Mesothelial cell of epicardium (in vitro differentiated cells): ENCODE measurements at regions not wholly inside any gene's neighbourhood (a gene's known extent, or its start where the extent isn't known, plus 50 kb on each side); places are given as distances from the start of the nearest gene placed in this dataset.
A peak's percentile ranks its signal among the peaks of the same experiment; 100 is the strongest.

Experiments used
- DNase-seq, 2 experiments: peaks; one replicate each; pipeline ENCODE4 v3.0.0; 2021; ENCODE audit warnings: low spot score in 2 of 2; ENCODE audit not compliant: unreplicated experiment in 2 of 2
- H3K27ac Mint-ChIP-seq: 2 replicates; pipeline ENCODE4 v1.8.0; 2021; ENCODE audit warnings: mixed read lengths
- H3K27me3 Mint-ChIP-seq: 2 replicates; pipeline ENCODE4 v1.8.0; 2021; ENCODE audit warnings: low read depth, mixed read lengths
- H3K36me3 Mint-ChIP-seq: 2 replicates; pipeline ENCODE4 v1.8.0; 2021; ENCODE audit warnings: mixed read lengths
- H3K4me1 Mint-ChIP-seq: 2 replicates; pipeline ENCODE4 v1.8.0; 2021; ENCODE audit warnings: mixed read lengths
- H3K4me3 Mint-ChIP-seq: 2 replicates; pipeline ENCODE4 v1.8.0; 2021; ENCODE audit warnings: mild to moderate bottlenecking, moderate library complexity, mixed read lengths
- H3K9me3 Mint-ChIP-seq: 2 replicates; pipeline ENCODE4 v1.8.0; 2021; ENCODE audit warnings: mixed read lengths
- CTCF ChIP-seq: fragments of 200-600 bp; sonication (generic); IDR thresholded peaks from one replicate; pipeline ENCODE4 v1.5.0; 2021; ENCODE audit warnings: antibody characterized with exemption; ENCODE audit not compliant: unreplicated experiment

GRCh38 chr2:106596844-106597243 lies 109.7 kb downstream of the CD8B2 start:
- no peak for DNase-seq
- peak; percentile 77 for TF ChIP-seq CTCF
- peaks cover 13% of the 10 kb centered on the region for H3K27me3 Mint-ChIP-seq
- no peaks in the 10 kb centered on the region for H3K4me1 Mint-ChIP-seq
- H3K4me3 Mint-ChIP-seq, result no peak overlapping the region
- peaks cover 8% of the 10 kb centered on the region for H3K9me3 Mint-ChIP-seq
- no peaks in the 10 kb centered on the region for H3K36me3 Mint-ChIP-seq
- H3K27ac Mint-ChIP-seq, result no peak overlapping the region

- no peak overlapping the region for H3K27ac Mint-ChIP-seq
- peaks cover 17% of the 10 kb centered on the region for H3K9me3 Mint-ChIP-seq
- no peaks in the 10 kb centered on the region for H3K4me1 Mint-ChIP-seq
- DNase-seq, result no peak
- no peak for TF ChIP-seq CTCF
- H3K4me3 Mint-ChIP-seq, result no peak overlapping the region
- peaks cover 5% of the 10 kb centered on the region for H3K27me3 Mint-ChIP-seq
- no peaks in the 10 kb centered on the region for H3K36me3 Mint-ChIP-seq
Observed at GRCh38 chr2:106599540-106599939, 112.4 kb downstream of the CD8B2 start.

- H3K36me3 Mint-ChIP-seq, result no peaks in the 10 kb centered on the region
- H3K4me3 Mint-ChIP-seq, result no peak overlapping the region
- no peak for TF ChIP-seq CTCF
- H3K27me3 Mint-ChIP-seq, result no peaks in the 10 kb centered on the region
- no peaks in the 10 kb centered on the region for H3K4me1 Mint-ChIP-seq
- no peak overlapping the region for H3K27ac Mint-ChIP-seq
- peaks cover 17% of the 10 kb centered on the region for H3K9me3 Mint-ChIP-seq
- DNase-seq, result no peak
Observed at GRCh38 chr2:106602042-106602441, 114.9 kb downstream of the CD8B2 start.

- H3K4me1 Mint-ChIP-seq, result no peaks in the 10 kb centered on the region
- H3K4me3 Mint-ChIP-seq, result no peak overlapping the region
- TF ChIP-seq CTCF, result no peak
- H3K36me3 Mint-ChIP-seq, result no peaks in the 10 kb centered on the region
- peaks cover 3% of the 10 kb centered on the region for H3K27me3 Mint-ChIP-seq
- peaks cover 9% of the 10 kb centered on the region for H3K9me3 Mint-ChIP-seq
- H3K27ac Mint-ChIP-seq, result no peak overlapping the region
- no peak for DNase-seq
Observed at GRCh38 chr2:106606652-106607051, 119.5 kb downstream of the CD8B2 start.

- no peaks in the 10 kb centered on the region for H3K4me1 Mint-ChIP-seq
- TF ChIP-seq CTCF, result no peak
- H3K9me3 Mint-ChIP-seq, result peaks cover 4% of the 10 kb centered on the region
- no peak overlapping the region for H3K4me3 Mint-ChIP-seq
- H3K27me3 Mint-ChIP-seq, result peaks cover 3% of the 10 kb centered on the region
- H3K27ac Mint-ChIP-seq, result no peak overlapping the region
- no peaks in the 10 kb centered on the region for H3K36me3 Mint-ChIP-seq
- DNase-seq, result no peak
Observed at GRCh38 chr2:106607371-106607770, 120.2 kb downstream of the CD8B2 start.

GRCh38 chr2:106609780-106610179 lies 122.6 kb downstream of the CD8B2 start:
- Mint-ChIP-seq H3K4me1 (no peaks in the 10 kb centered on the region), H3K9me3 (no peaks in the 10 kb centered on the region), H3K27me3 (peaks cover 3% of the 10 kb centered on the region), H3K36me3 (no peaks in the 10 kb centered on the region), H3K27ac (no peak overlapping the region), H3K4me3 (no peak overlapping the region)
- TF ChIP-seq CTCF, result no peak
- no peak for DNase-seq
